H1 (cell line): ENCODE measurements at regions not wholly inside any gene's neighbourhood (a gene's known extent, or its start where the extent isn't known, plus 50 kb on each side); places are given as distances from the start of the nearest gene placed in this dataset.

Source experiments
- CTCF ChIA-PET: fragments of 300-600 bp; sonication (Branson Sonifier 250); formaldehyde crosslinking; loops from one replicate; lab custom pipeline; 2021; ENCODE audit not compliant: partially characterized antibody; lab: Charles Lee
- POLR2A ChIA-PET: fragments of 300-600 bp; sonication (Branson Sonifier 250); formaldehyde crosslinking; loops from one replicate; lab custom pipeline; 2021; ENCODE audit warnings: inconsistent platforms; ENCODE audit not compliant: partially characterized antibody; lab: Charles Lee
- DNase-seq, 2 experiments: peaks; one replicate each; pipeline versions ENCODE4 v3.0.0 to v3.0.0-alpha.2; 2010 to 2022; ENCODE audit warnings: low spot score in 2 of 2, low read depth in 1 of 2, mixed read lengths in 1 of 2
- FAIRE-seq: peaks from 2 replicates; lab custom pipeline; 2011; peaks lifted over from hg19 to GRCh38; lab: Jason Lieb, UNC
- H2AFZ ChIP-seq: 2 replicates; pipeline ENCODE4 v1.8.1; 2012; ENCODE audit warnings: low read length, inconsistent platforms
- H2AK5ac ChIP-seq: 2 replicates; pipeline ENCODE4 v1.6.1; 2013; ENCODE audit warnings: low read depth, low read length
- H2BK120ac ChIP-seq: replicated peaks from 2 replicates; pipeline ENCODE3; 2013; ENCODE audit warnings: low read depth, low read length, inconsistent platforms
- H2BK12ac ChIP-seq: 2 replicates; pipeline ENCODE4 v1.6.1; 2013; ENCODE audit warnings: low read depth, low read length
- H2BK15ac ChIP-seq: 2 replicates; pipeline ENCODE4 v1.6.1; 2013; ENCODE audit warnings: low read length
- H2BK20ac ChIP-seq: 2 replicates; pipeline ENCODE4 v1.6.1; 2013; ENCODE audit warnings: low read length
- H2BK5ac ChIP-seq: 2 replicates; pipeline ENCODE4 v1.6.1; 2013; ENCODE audit warnings: low read depth, low read length
- H3K14ac ChIP-seq: 2 replicates; pipeline ENCODE4 v1.6.1; 2013; ENCODE audit warnings: inconsistent platforms; ENCODE audit not compliant: insufficient read length
- H3K18ac ChIP-seq: 2 replicates; pipeline ENCODE4 v1.6.1; 2013; ENCODE audit warnings: low read length; ENCODE audit errors: extremely low read depth
- H3K23ac ChIP-seq: 2 replicates; pipeline ENCODE4 v1.6.1; 2013; ENCODE audit warnings: inconsistent platforms; ENCODE audit not compliant: insufficient read length
- H3K23me2 ChIP-seq: 2 replicates; pipeline ENCODE4 v1.6.1; 2013; ENCODE audit warnings: low read depth, low read length
- H3K27ac ChIP-seq: 2 replicates; pipeline ENCODE4 v1.6.1; 2011; ENCODE audit warnings: low read depth, low read length, inconsistent platforms
- H3K27me3 ChIP-seq, 4 experiments: replicated peaks in 1 of 4; 1 replicate in 1 of 4; 2 replicates in 3 of 4; pipeline versions ENCODE4 v1.6.1 to v1.8.1; 2011 to 2013; ENCODE audit warnings: low read length in 3 of 4, mild to moderate bottlenecking in 3 of 4, inconsistent platforms in 2 of 4, mixed read lengths in 2 of 4, moderate library complexity in 1 of 4; ENCODE audit not compliant: control insufficient read depth in 3 of 4, insufficient read depth in 3 of 4; ENCODE audit errors: extremely low read depth in 1 of 4
- H3K36me3 ChIP-seq, 4 experiments: 2 replicates each; pipeline versions ENCODE4 v1.6.1 to v1.8.1; 2011 to 2013; ENCODE audit warnings: mild to moderate bottlenecking in 4 of 4, low read length in 3 of 4, moderate library complexity in 2 of 4, control low read depth in 1 of 4, inconsistent platforms in 1 of 4; ENCODE audit not compliant: insufficient read depth in 4 of 4, control insufficient read depth in 2 of 4
- H3K4ac ChIP-seq: replicated peaks from 2 replicates; pipeline ENCODE3; 2013; ENCODE audit warnings: low read length, low read depth, mixed read lengths, inconsistent platforms; ENCODE audit not compliant: insufficient read length
- H3K4me1 ChIP-seq, 4 experiments: replicated peaks in 1 of 4; 1 replicate in 1 of 4; 2 replicates in 3 of 4; pipeline versions ENCODE4 v1.6.1 to v1.8.1; 2011 to 2013; ENCODE audit warnings: low read length in 3 of 4, inconsistent platforms in 2 of 4, mixed read lengths in 1 of 4; ENCODE audit not compliant: insufficient read depth in 4 of 4, control insufficient read depth in 3 of 4
- H3K4me2 ChIP-seq, 2 experiments: 2 replicates each; pipeline versions ENCODE4 v1.6.1 to v1.8.1; 2011 to 2013; ENCODE audit warnings: low read depth in 2 of 2, low read length in 2 of 2, control low read depth in 1 of 2, inconsistent platforms in 1 of 2, mild to moderate bottlenecking in 1 of 2; ENCODE audit not compliant: insufficient read depth in 1 of 2
- H3K4me3 ChIP-seq, 4 experiments: fragments of 200-600, 300-600 bp in 1 of 4; sonication (generic), shearing (Covaris generic), sonication (Bioruptor Twin) in 1 of 4; 2 replicates each; pipeline versions ENCODE4 v1.5.1 to v1.8.1; 2011 to 2016; ENCODE audit warnings: low read length in 4 of 4, low read depth in 3 of 4, control low read depth in 2 of 4, inconsistent platforms in 2 of 4, mild to moderate bottlenecking in 2 of 4, mixed read lengths in 1 of 4, moderate library complexity in 1 of 4; ENCODE audit not compliant: insufficient read depth in 2 of 4; ENCODE audit errors: extremely low read depth in 1 of 4
- H3K56ac ChIP-seq: replicated peaks from 2 replicates; pipeline ENCODE3; 2013; ENCODE audit warnings: low read depth, mild to moderate bottlenecking, mixed read lengths, low read length, inconsistent platforms; ENCODE audit not compliant: insufficient read length
- H3K79me1 ChIP-seq: 2 replicates; pipeline ENCODE4 v1.6.1; 2013; ENCODE audit warnings: low read depth, low read length, control low read depth
- H3K79me2 ChIP-seq, 2 experiments: 2 replicates each; pipeline versions ENCODE4 v1.6.1 to v1.8.1; 2012 to 2013; ENCODE audit warnings: low read length in 2 of 2, mild to moderate bottlenecking in 2 of 2, inconsistent platforms in 1 of 2; ENCODE audit not compliant: insufficient read depth in 2 of 2, control insufficient read depth in 1 of 2
- H3K9ac ChIP-seq, 4 experiments: replicated peaks in 1 of 4; 1 replicate in 1 of 4; 2 replicates in 3 of 4; pipeline versions ENCODE4 v1.6.1 to v1.8.1; 2011 to 2013; ENCODE audit warnings: low read depth in 3 of 4, low read length in 3 of 4, control low read depth in 2 of 4, mild to moderate bottlenecking in 2 of 4, moderate library complexity in 2 of 4, inconsistent platforms in 1 of 4; ENCODE audit errors: extremely low read depth in 1 of 4
- H3K9me3 ChIP-seq, 2 experiments: 2 replicates each; pipeline versions ENCODE4 v1.6.1 to v1.8.1; 2012 to 2013; ENCODE audit warnings: mild to moderate bottlenecking in 2 of 2, moderate library complexity in 2 of 2, control low read depth in 1 of 2, inconsistent platforms in 1 of 2, low read depth in 1 of 2, low read length in 1 of 2, mixed read lengths in 1 of 2; ENCODE audit not compliant: insufficient read depth in 2 of 2
- H4K20me1 ChIP-seq, 2 experiments: replicated peaks in 1 of 2; 2 replicates each; pipeline versions ENCODE3 to v1.8.1; 2011 to 2013; ENCODE audit warnings: inconsistent platforms in 2 of 2, low read length in 2 of 2, mild to moderate bottlenecking in 1 of 2; ENCODE audit not compliant: insufficient read depth in 2 of 2, control insufficient read depth in 1 of 2
- H4K5ac ChIP-seq: 2 replicates; pipeline ENCODE4 v1.6.1; 2013; ENCODE audit warnings: low read length, low read depth, mixed read lengths, inconsistent platforms; ENCODE audit not compliant: insufficient read length
- H4K8ac ChIP-seq: 2 replicates; pipeline ENCODE4 v1.8.0; 2013; ENCODE audit warnings: mild to moderate bottlenecking, moderate library complexity, low read length, inconsistent platforms; ENCODE audit not compliant: insufficient read depth; ENCODE audit errors: extremely low read depth
- H4K91ac ChIP-seq: replicated peaks from 2 replicates; pipeline ENCODE3; 2013; ENCODE audit warnings: low read length, mixed read lengths, inconsistent platforms; ENCODE audit not compliant: insufficient read length
- CEBPB ChIP-seq: IDR thresholded peaks from 2 replicates; pipeline ENCODE4 v1.6.1; 2012; ENCODE audit warnings: low read depth, low read length
- CHD2 ChIP-seq: IDR thresholded peaks from 2 replicates; pipeline ENCODE4 v1.6.1; 2012; ENCODE audit warnings: low read length, improper control_type of control experiment
- CTCF ChIP-seq, 3 experiments: IDR thresholded peaks; 1 replicate in 2 of 3; 2 replicates in 1 of 3; pipeline versions ENCODE4 v1.5.1 to v1.6.1; 2011; ENCODE audit warnings: low read length in 3 of 3, mild to moderate bottlenecking in 3 of 3, inconsistent platforms in 2 of 3, low read depth in 1 of 3, moderate library complexity in 1 of 3; ENCODE audit not compliant: insufficient read depth in 1 of 3; ENCODE audit errors: control extremely low read depth in 1 of 3
- EZH2 ChIP-seq: fragments of 200-600 bp; sonication (generic); IDR thresholded peaks from 2 replicates; pipeline ENCODE4 v1.7.1; 2012; ENCODE audit warnings: low read depth, mild to moderate bottlenecking, moderate library complexity, low read length, inconsistent platforms; ENCODE audit not compliant: severe bottlenecking
- KDM1A ChIP-seq: fragments of 200-600, 300-600 bp; sonication (generic); IDR thresholded peaks from 2 replicates; pipeline ENCODE4 v1.7.1; 2016; ENCODE audit warnings: mild to moderate bottlenecking, low read length, borderline replicate concordance
- MAX ChIP-seq: IDR thresholded peaks from 2 replicates; pipeline ENCODE4 v1.6.1; 2012; ENCODE audit warnings: inconsistent platforms
- PHF8 ChIP-seq: fragments of 200-600 bp; sonication (generic); conservative IDR thresholded peaks from 2 replicates; pipeline ENCODE4 v1.7.1; 2012; ENCODE audit warnings: low read depth, mild to moderate bottlenecking, inconsistent platforms, low read length, moderate library complexity
- POLR2AphosphoS5 ChIP-seq: IDR thresholded peaks from 2 replicates; pipeline ENCODE4 v1.6.1; 2011; ENCODE audit warnings: low read depth, low read length
- SP4 ChIP-seq: IDR thresholded peaks from 2 replicates; pipeline ENCODE4 v1.6.1; 2012; ENCODE audit warnings: low read length, inconsistent platforms
- TEAD4 ChIP-seq: IDR thresholded peaks from 2 replicates; pipeline ENCODE4 v1.6.1; 2012; ENCODE audit warnings: low read depth, low read length, inconsistent platforms, mixed read lengths
- YY1 ChIP-seq: IDR thresholded peaks from 2 replicates; pipeline ENCODE4 v1.6.1; 2011; ENCODE audit warnings: low read depth, mild to moderate bottlenecking, low read length
- WGBS, 2 experiments: shearing (Covaris generic) in 1 of 2; methylation state at CpG; one replicate each; pipeline versions ENCODE4 v1.1.6 to v1.1.7; 2013 to 2015; ENCODE audit warnings: low lambda C conversion rate in 2 of 2, mixed read lengths in 2 of 2, inconsistent platforms in 1 of 2, low coverage in 1 of 2, missing lambda C conversion rate in 1 of 2; ENCODE audit not compliant: insufficient replicate concordance in 2 of 2, insufficient coverage in 1 of 2, insufficient read length in 1 of 2; ENCODE audit errors: extremely low coverage in 1 of 2, missing lambda C conversion rate in 1 of 2; 5-methylcytosine and 5-hydroxymethylcytosine counted together

DNA sequence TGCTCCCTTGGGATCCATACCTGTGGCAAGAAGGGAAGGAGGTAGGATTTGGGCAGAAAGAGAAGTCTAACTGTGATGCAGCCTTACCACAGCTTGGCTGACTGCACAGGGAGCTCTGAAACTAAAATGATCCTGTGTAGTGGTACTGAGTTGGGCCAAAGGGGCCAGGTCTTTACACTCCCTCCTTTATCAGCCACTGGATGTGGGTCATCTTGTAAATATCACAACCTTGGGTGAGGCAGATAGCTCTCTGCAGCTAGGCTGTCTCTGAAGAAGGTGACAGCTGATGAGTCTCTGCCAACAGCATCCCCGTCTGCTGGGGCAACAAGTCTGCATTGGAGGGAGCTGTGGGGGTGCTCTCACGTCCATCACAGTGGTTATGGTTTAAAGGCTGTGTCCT lies 95.9 kb upstream of the CAND1 start:
- no peak overlapping the region for H2BK120ac ChIP-seq
- H3K4ac ChIP-seq: no peak overlapping the region
- no peak overlapping the region for H2AK5ac ChIP-seq
- H2BK12ac ChIP-seq: no peak overlapping the region
- no peak overlapping the region for H2AFZ ChIP-seq
- H2BK5ac ChIP-seq: no peak overlapping the region
- H3K27ac ChIP-seq: no peak overlapping the region
- H3K4me2 ChIP-seq: no peak overlapping the region
- H3K4me3 ChIP-seq: no peak overlapping the region
- H3K79me2 ChIP-seq: no peaks in the 10 kb centered on the region
- H4K91ac ChIP-seq: no peak overlapping the region
- no peaks in the 10 kb centered on the region for H3K36me3 ChIP-seq
- H4K20me1 ChIP-seq: no peaks in the 10 kb centered on the region
- FAIRE-seq: no peak
- no peak overlapping the region for H4K5ac ChIP-seq
- WGBS, 2 experiments: 84% methylated on average over 2 of the region's 2 CpGs; no CpG with 5 or more reads in 1 of the 2 experiments
- no peak overlapping the region for H4K8ac ChIP-seq
- no peak overlapping the region for H3K23ac ChIP-seq
- ChIA-PET POLR2A (no interaction called here), CTCF (interaction anchor here (1.2 to 5.6 kb wide), 2 partner anchors 9 to 12 kb away, joined by 3 to 21 read pairs; no protein-coding TSS in a partner anchor)
- H3K9ac ChIP-seq: no peak overlapping the region
- no peaks in the 10 kb centered on the region for H3K79me1 ChIP-seq
- no peaks in the 10 kb centered on the region for H3K4me1 ChIP-seq
- no peak overlapping the region for H3K18ac ChIP-seq
- H3K9me3 ChIP-seq: no peaks in the 10 kb centered on the region
- TF ChIP-seq MAX (no peak), PHF8 (no peak), YY1 (no peak), EZH2 (no peak), CTCF (IDR thresholded peaks at IDR 0.05; ENCODE audit: control extremely low read depth in 1 of 3, insufficient read depth in 1 of 3, low read depth in 1 of 3, low read length in 3 of 3) (no peak), POLR2AphosphoS5 (no peak), SP4 (no peak), KDM1A (no peak), CHD2 (no peak), CEBPB (no peak), TEAD4 (no peak)
- no peak overlapping the region for H2BK15ac ChIP-seq
- H3K27me3 ChIP-seq: no peaks in the 10 kb centered on the region
- no peak for DNase-seq
- no peaks in the 10 kb centered on the region for H3K23me2 ChIP-seq
- no peak overlapping the region for H3K56ac ChIP-seq
- no peak overlapping the region for H2BK20ac ChIP-seq
- H3K14ac ChIP-seq: no peak overlapping the region
